Upper lobe of left lung (tissue), 6 donors: ENCODE measurements at regions not wholly inside any gene's neighbourhood (a gene's known extent, or its start where the extent isn't known, plus 50 kb on each side); places are given as distances from the start of the nearest gene placed in this dataset.

Experiments
- ATAC-seq, 2 donors: fragments of 200-7000 bp; cut with Tn5 transposase; one replicate each; pipeline ENCODE4 v1.9.1; 2022; ENCODE audit warnings: mild to moderate bottlenecking in 2 of 2, moderate library complexity in 2 of 2; ENCODE audit not compliant: low FRiP score in 2 of 2
- DNase-seq, 2 donors: peaks; one replicate each; pipeline ENCODE4 v3.0.0-alpha.2; 2019 to 2020
- H3K27ac ChIP-seq, 4 donors: fragments of 200-600 bp; sonication (generic); one replicate each; pipeline ENCODE4 v1.5.1; 2016 to 2019
- H3K27me3 ChIP-seq, 4 donors: fragments of 200-600 bp; sonication (generic); one replicate each; pipeline ENCODE4 v1.5.1; 2017 to 2019
- H3K36me3 ChIP-seq, 4 donors: fragments of 200-600 bp; sonication (generic); one replicate each; pipeline ENCODE4 v1.5.1; 2016 to 2019
- H3K4me1 ChIP-seq, 4 donors: fragments of 200-600 bp; sonication (generic); one replicate each; pipeline ENCODE4 v1.5.1; 2018 to 2019
- H3K4me3 ChIP-seq, 4 donors: fragments of 200-600 bp; sonication (generic); one replicate each; pipeline ENCODE4 v1.5.1; 2017 to 2019; ENCODE audit warnings: mild to moderate bottlenecking in 2 of 4, moderate library complexity in 1 of 4
- H3K9me3 ChIP-seq, 4 donors: fragments of 200-600 bp; sonication (generic); one replicate each; pipeline ENCODE4 v1.5.1; 2018 to 2019
- EP300 ChIP-seq, 4 donors: sonication (generic); formaldehyde crosslinking; IDR thresholded peaks; one replicate each; pipeline ENCODE4 v1.5.1; 2017; ENCODE audit warnings: antibody characterized with exemption in 4 of 4, control low read depth in 2 of 4
- POLR2A ChIP-seq, 4 donors: fragments of 450-650 bp; IDR thresholded peaks; one replicate each; pipeline ENCODE4 v1.5.1; 2016 to 2017; ENCODE audit warnings: antibody characterized with exemption in 4 of 4, mild to moderate bottlenecking in 2 of 4
- POLR2AphosphoS5 ChIP-seq, 2 donors: sonication (generic); formaldehyde crosslinking; IDR thresholded peaks; one replicate each; pipeline ENCODE4 v1.5.1; 2017; ENCODE audit warnings: antibody characterized with exemption in 2 of 2
- WGBS, 2 donors: methylation state at CpG; one replicate each; pipeline ENCODE4 v1.1.5; 2017 to 2018; 5-methylcytosine and 5-hydroxymethylcytosine counted together
- TF ChIP-seq, protein P1 (sequence below), 6 experiments: fragments of 450-650 bp in 4 of 6; fragments of 200-600 bp in 2 of 6; sonication (generic) in 2 of 6; IDR thresholded peaks; one replicate each; pipeline ENCODE4 v1.5.1; 2016 to 2019; ENCODE audit warnings: antibody characterized with exemption in 6 of 6
- donor health status: DM: no; HTN: no; CAD: no; lungs with moderate emphysema.
- donor health status: DM: no; HTN: yes; CAD: no; lungs with severe emphysema.

DNA sequence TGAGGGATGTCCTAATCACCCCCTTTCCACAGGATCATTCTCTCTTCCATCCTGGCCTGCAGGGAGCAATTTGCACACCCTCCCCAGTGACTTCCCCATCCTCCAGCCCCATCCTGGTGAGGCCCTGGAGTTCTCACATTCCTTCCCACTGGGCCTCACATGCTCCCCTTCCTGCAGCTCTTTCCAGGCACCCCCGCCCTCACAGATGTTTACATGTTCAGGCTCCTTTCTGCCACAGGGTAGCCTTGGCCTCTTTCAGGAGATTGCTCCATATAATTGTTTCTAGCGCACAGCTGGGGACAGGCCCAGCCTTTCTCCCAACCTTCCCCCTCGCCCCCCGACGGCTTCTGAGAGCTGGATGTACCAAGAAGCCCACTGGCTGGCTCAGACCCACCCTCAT is 288.4 kb upstream of the TRIB2 start:
- no peaks in the 10 kb centered on the region for H3K9me3 ChIP-seq
- 63 to 74% methylated on average over 5 of the region's 5 CpGs for WGBS, 2 donors
- no peak overlapping the region for H3K4me3 ChIP-seq
- ATAC-seq = no peak
- DNase-seq = no peak
- TF ChIP-seq, protein P1, sequence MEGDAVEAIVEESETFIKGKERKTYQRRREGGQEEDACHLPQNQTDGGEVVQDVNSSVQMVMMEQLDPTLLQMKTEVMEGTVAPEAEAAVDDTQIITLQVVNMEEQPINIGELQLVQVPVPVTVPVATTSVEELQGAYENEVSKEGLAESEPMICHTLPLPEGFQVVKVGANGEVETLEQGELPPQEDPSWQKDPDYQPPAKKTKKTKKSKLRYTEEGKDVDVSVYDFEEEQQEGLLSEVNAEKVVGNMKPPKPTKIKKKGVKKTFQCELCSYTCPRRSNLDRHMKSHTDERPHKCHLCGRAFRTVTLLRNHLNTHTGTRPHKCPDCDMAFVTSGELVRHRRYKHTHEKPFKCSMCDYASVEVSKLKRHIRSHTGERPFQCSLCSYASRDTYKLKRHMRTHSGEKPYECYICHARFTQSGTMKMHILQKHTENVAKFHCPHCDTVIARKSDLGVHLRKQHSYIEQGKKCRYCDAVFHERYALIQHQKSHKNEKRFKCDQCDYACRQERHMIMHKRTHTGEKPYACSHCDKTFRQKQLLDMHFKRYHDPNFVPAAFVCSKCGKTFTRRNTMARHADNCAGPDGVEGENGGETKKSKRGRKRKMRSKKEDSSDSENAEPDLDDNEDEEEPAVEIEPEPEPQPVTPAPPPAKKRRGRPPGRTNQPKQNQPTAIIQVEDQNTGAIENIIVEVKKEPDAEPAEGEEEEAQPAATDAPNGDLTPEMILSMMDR (IDR thresholded peaks at IDR 0.05) = no peak
- TF ChIP-seq EP300 (IDR thresholded peaks at IDR 0.05) = no peak
- no peak for TF ChIP-seq POLR2AphosphoS5 (IDR thresholded peaks at IDR 0.05)
- TF ChIP-seq POLR2A (IDR thresholded peaks at IDR 0.05) = no peak
- H3K27me3 ChIP-seq = no peaks in the 10 kb centered on the region
- no peak overlapping the region for H3K27ac ChIP-seq
- H3K4me1 ChIP-seq = peaks cover 0 to 7% (median 5%) of the 10 kb centered on the region in 4 donors
- H3K36me3 ChIP-seq = no peaks in the 10 kb centered on the region

- no peak for DNase-seq
- Histone ChIP-seq H3K27me3 (no peaks in the 10 kb centered on the region), H3K4me3 (no peak overlapping the region), H3K27ac (no peak overlapping the region), H3K36me3 (no peaks in the 10 kb centered on the region), H3K4me1 (peaks cover 0 to 7% (median 5%) of the 10 kb centered on the region in 4 donors), H3K9me3 (no peaks in the 10 kb centered on the region)
- no peak for TF ChIP-seq POLR2AphosphoS5 (IDR thresholded peaks at IDR 0.05)
- TF ChIP-seq POLR2A (IDR thresholded peaks at IDR 0.05) = no peak
- TF ChIP-seq EP300 (IDR thresholded peaks at IDR 0.05) = no peak
- TF ChIP-seq, protein P1 (IDR thresholded peaks at IDR 0.05) = no peak
- 38 to 40% methylated on average over 1 of the region's 1 CpG for WGBS, 2 donors
- no peak for ATAC-seq
Observed at GRCh38 chr2:12428786-12429185, 287.9 kb upstream of the TRIB2 start.

- H3K27ac ChIP-seq = no peak overlapping the region
- no peak for ATAC-seq
- WGBS, 2 donors = 81 to 85% methylated on average over 4 of the region's 4 CpGs
Observed at GRCh38 chr2:12429779-12430406, 286.8 kb upstream of the TRIB2 start.

DNA sequence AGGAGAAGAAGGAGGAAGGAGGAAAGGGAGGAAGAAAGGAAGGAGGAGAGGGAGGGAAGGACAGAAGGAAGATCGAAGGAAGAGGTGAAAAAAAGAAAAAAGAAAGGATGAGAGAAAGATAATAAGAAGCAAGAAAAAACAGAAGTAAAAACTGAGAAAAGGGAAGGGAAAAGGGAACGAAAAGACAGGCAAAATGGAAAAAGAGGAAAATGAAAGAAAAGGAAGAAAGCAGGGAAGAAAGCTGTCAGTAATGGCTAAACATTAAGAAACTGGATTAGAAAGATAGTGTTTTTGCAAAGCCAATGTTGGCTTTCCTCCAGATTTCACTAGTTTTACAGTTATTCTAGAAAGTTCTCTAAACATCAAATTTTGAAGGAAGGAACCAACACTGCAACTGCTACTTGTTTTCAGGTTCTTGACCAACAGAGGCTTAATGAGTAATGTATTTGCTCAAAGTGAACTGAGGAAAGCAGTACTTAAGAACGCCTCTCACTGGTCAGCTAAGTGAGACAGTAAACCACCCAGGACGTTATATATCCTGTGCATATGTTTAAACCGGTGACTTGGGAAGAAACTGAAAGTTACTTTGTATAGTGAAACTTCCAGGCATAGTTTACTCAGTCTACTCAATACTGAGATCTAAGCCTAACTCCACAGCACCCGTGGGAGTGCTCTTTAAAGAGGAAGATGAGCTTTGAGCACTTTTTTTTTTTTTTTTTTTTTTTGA is 286.2 kb upstream of the TRIB2 start:
- H3K4me3 ChIP-seq = peak overlapping the region in 1 of 4 donors; percentile 18
- H3K9me3 ChIP-seq = no peaks in the 10 kb centered on the region
- peak overlapping the region in 1 of 4 donors; percentile 2 for H3K27ac ChIP-seq
- DNase-seq (no peak), ATAC-seq (peak in 1 of 2 donors; percentile 62)
- H3K27me3 ChIP-seq = no peaks in the 10 kb centered on the region
- no peaks in the 10 kb centered on the region for H3K36me3 ChIP-seq
- peaks cover 0 to 7% (median 5%) of the 10 kb centered on the region in 4 donors for H3K4me1 ChIP-seq
- TF ChIP-seq EP300 (IDR thresholded peaks at IDR 0.05) = no peak
- no peak for TF ChIP-seq POLR2A (IDR thresholded peaks at IDR 0.05)
- TF ChIP-seq POLR2AphosphoS5 (IDR thresholded peaks at IDR 0.05) = no peak
- TF ChIP-seq, protein P1 (IDR thresholded peaks at IDR 0.05) = no peak
- 34 to 44% methylated on average over 6 of the region's 6 CpGs for whole genome bisulfite sequencing, 2 donors

More at GRCh38 chr2:12429779-12430406, 286.8 kb upstream of the TRIB2 start:
- no peak for DNase-seq
- TF ChIP-seq POLR2AphosphoS5 (IDR thresholded peaks at IDR 0.05) (no peak), POLR2A (IDR thresholded peaks at IDR 0.05) (no peak), EP300 (IDR thresholded peaks at IDR 0.05) (no peak)
- TF ChIP-seq, protein P1 (IDR thresholded peaks at IDR 0.05) = no peak
- no peaks in the 10 kb centered on the region for H3K27me3 ChIP-seq
- no peaks in the 10 kb centered on the region for H3K36me3 ChIP-seq
- H3K9me3 ChIP-seq = no peaks in the 10 kb centered on the region
- peaks cover 0 to 7% (median 5%) of the 10 kb centered on the region in 4 donors for H3K4me1 ChIP-seq
- H3K4me3 ChIP-seq = no peak overlapping the region
